Thymus (tissue), 11 donors: ENCODE measurements at regions not wholly inside any gene's neighbourhood (a gene's known extent, or its start where the extent isn't known, plus 50 kb on each side); places are given as distances from the start of the nearest gene placed in this dataset.

Source experiments
- DNase-seq, 9 donors: peaks; one replicate each; pipeline ENCODE4 v3.0.0-alpha.2; 2013; ENCODE audit warnings: low spot score in 9 of 9, low read depth in 6 of 9, missing footprints in 1 of 9
- H3K27ac ChIP-seq, 2 donors: one replicate each; pipeline ENCODE4 v1.5.1; 2013; ENCODE audit warnings: control low read depth in 1 of 2, low read depth in 1 of 2, low read length in 1 of 2, mild to moderate bottlenecking in 1 of 2, moderate library complexity in 1 of 2
- H3K27me3 ChIP-seq, 2 donors: one replicate each; pipeline ENCODE4 v1.5.1; 2013; ENCODE audit warnings: low read length in 1 of 2; ENCODE audit not compliant: control insufficient read depth in 2 of 2, insufficient read depth in 1 of 2
- H3K36me3 ChIP-seq, 2 donors: one replicate each; pipeline ENCODE4 v1.5.1; 2013; ENCODE audit warnings: low read length in 1 of 2, mild to moderate bottlenecking in 1 of 2, moderate library complexity in 1 of 2; ENCODE audit not compliant: control insufficient read depth in 2 of 2, insufficient read depth in 2 of 2
- H3K4me1 ChIP-seq, 2 donors: one replicate each; pipeline ENCODE4 v1.5.1; 2013; ENCODE audit warnings: low read length in 2 of 2; ENCODE audit not compliant: control insufficient read depth in 2 of 2, insufficient read depth in 2 of 2
- H3K4me3 ChIP-seq, 2 donors: one replicate each; pipeline ENCODE4 v1.5.1; 2013; ENCODE audit warnings: low read length in 2 of 2, control low read depth in 1 of 2, mild to moderate bottlenecking in 1 of 2
- H3K9me3 ChIP-seq, 2 donors: one replicate each; pipeline ENCODE4 v1.5.1; 2013; ENCODE audit warnings: low read length in 1 of 2, mild to moderate bottlenecking in 1 of 2; ENCODE audit not compliant: control insufficient read depth in 2 of 2, insufficient read depth in 1 of 2
- WGBS: extraction: QIAGEN DNeasy Blood & Tissue Kit; methylation state at CpG from one replicate; pipeline ENCODE4 v1.1.7; 2013; 5-methylcytosine and 5-hydroxymethylcytosine counted together
- donor health status: healthy.

DNA sequence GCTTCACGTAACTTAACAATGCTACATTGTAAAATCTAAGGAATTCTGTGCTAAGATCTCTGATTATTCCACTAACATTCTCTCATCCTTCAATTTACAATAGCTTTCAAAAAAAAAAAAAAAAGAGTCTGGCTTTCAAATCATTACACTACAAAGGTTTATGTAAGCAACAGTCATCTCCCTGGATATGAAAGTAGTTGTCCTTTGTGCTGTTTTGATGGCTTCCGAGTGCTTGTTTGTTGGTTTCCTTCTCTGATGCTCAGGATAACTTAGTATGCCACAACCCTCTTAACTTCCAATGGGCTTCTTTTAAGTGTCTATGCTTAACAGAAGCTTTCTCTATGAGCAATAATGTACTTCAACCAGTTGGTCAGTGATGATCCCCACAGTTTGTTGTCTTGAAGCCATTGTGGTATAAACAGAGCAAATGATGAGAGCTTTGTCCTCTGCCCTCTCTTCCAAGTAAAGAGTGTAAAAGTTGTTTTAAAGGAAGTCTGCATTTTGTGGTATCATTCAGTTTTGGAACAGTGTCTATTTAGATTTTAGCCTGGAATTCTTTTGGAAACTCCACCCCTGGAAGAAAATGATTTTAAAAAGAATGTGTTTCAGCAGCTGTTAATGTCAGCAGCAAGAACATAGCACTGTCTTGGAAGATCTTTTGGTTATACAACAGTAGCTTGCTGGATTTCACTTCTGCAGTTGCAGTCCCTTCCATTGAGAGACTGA is 396.1 kb upstream of the RGS6 start:
- no peak overlapping the region for H3K27ac ChIP-seq

DNA sequence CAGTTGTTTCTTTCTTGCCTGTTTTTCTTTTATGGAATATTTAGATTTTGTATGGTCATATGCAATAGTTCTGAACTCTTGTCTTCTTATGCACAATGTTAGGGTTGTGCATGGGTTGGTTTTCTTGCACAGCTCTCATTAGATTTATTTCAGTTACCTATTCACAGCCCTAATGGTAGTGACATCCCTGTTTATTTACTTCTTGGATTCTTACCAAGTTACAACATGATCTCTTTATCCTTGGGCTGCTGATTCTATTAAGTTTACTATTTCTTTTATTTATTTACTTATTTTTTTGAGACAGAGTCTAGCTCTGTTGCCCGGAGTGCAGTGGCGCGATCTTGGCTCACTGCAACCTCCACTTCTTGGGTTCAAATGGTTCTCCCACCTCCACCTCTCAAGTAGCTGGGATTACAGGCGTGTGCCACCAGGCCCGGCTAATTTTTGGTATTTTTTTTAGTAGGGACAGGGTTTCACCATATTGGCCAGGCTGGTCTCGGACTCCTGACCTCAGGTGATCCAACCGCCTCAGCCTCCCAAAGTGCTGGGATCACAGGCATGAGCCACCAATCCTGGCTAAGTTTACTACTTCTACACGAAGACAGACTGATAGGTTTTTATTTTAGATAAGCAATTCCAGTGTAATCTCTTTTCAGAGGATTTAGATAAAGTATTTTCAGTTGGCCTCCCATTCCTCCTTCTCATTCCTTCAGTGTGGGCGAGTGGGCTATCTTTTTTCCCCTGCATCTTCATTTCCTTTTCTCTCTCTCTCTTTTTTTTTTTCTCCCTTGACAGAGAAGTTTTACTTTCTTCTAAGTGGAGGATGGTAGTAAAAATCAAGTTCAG is 395.1 kb upstream of the RGS6 start:
- H3K4me1 ChIP-seq = no peaks in the 10 kb centered on the region
- no peak overlapping the region for H3K27ac ChIP-seq
- 96% methylated on average over 9 of the region's 9 CpGs for WGBS

More for the DNA sequence above, 396.1 kb upstream of the RGS6 start:
- no peaks in the 10 kb centered on the region for H3K27me3 ChIP-seq
- no peak overlapping the region for H3K4me3 ChIP-seq
- no peak for DNase-seq
- H3K36me3 ChIP-seq = no peaks in the 10 kb centered on the region
- H3K9me3 ChIP-seq = no peaks in the 10 kb centered on the region
- 94% methylated on average over 2 of the region's 2 CpGs for WGBS
- no peaks in the 10 kb centered on the region for H3K4me1 ChIP-seq

DNA sequence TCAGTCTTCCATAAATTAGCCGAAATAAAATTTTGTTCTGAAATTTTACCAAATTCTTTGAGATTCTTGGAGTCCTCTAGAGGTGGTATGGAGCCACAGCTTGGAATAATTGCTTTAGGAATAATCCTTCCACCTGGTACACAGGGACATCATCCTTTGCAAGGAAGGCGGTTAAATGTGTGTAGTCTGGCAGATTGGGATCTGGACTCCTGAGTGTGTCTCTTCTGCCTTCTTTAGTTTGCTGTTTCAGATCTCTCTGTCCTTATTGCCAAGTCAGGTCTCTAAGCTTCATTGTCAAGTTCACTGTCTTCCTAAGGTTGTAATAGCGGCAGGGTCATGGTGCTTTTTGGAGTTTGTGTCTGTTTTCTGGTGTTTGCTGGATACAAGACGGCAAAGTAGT is 393.9 kb upstream of the RGS6 start:
- H3K4me1 ChIP-seq = no peaks in the 10 kb centered on the region
- no peak overlapping the region for H3K4me3 ChIP-seq
- no peak overlapping the region for H3K27ac ChIP-seq
- no peaks in the 10 kb centered on the region for H3K36me3 ChIP-seq
- no peaks in the 10 kb centered on the region for H3K9me3 ChIP-seq
- H3K27me3 ChIP-seq = no peaks in the 10 kb centered on the region
- no peak for DNase-seq
- over 99% methylated on average over 4 of the region's 4 CpGs for whole genome bisulfite sequencing

More for the DNA sequence above, 395.1 kb upstream of the RGS6 start:
- no peaks in the 10 kb centered on the region for H3K27me3 ChIP-seq
- H3K36me3 ChIP-seq = no peaks in the 10 kb centered on the region
- no peak for DNase-seq
- no peaks in the 10 kb centered on the region for H3K9me3 ChIP-seq
- no peak overlapping the region for H3K4me3 ChIP-seq

DNA sequence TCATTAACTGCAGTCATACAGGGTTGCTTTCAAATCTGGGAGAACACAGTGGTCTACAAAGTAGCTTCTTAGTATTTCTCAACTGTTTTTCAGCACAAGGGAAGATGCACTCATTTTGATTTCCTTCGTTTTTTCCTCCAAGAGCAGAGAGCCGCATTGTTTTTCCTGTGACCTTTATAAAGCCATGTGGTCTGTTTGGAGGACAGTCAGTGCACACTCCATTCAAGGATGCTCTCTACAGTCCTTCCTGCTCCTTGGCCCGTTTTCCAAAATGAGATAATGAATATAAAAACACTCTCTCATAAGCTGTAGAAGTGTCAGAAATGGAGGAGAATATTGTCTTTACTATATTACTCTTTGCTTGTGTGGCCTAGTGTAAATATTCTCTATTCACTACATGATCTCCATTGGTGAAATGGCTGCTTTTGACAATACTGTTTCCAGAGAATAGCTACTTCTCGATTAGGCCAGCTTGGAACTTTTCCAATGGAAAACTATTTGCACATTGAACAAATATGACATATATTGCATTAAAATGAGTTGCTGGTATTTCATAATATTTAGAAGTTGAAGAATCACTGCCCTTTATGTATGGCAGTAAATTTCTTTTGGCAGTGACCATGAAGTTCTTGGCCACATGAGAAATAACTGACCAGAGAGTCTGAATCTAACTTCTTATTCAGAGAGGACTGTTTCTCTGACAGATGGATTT is 393.1 kb upstream of the RGS6 start:
- Histone ChIP-seq H3K9me3 (no peaks in the 10 kb centered on the region), H3K27ac (no peak overlapping the region), H3K36me3 (no peaks in the 10 kb centered on the region), H3K4me1 (no peaks in the 10 kb centered on the region), H3K27me3 (no peaks in the 10 kb centered on the region), H3K4me3 (no peak overlapping the region)
- no peak for DNase-seq
- 88% methylated on average over 4 of the region's 4 CpGs for WGBS

DNA sequence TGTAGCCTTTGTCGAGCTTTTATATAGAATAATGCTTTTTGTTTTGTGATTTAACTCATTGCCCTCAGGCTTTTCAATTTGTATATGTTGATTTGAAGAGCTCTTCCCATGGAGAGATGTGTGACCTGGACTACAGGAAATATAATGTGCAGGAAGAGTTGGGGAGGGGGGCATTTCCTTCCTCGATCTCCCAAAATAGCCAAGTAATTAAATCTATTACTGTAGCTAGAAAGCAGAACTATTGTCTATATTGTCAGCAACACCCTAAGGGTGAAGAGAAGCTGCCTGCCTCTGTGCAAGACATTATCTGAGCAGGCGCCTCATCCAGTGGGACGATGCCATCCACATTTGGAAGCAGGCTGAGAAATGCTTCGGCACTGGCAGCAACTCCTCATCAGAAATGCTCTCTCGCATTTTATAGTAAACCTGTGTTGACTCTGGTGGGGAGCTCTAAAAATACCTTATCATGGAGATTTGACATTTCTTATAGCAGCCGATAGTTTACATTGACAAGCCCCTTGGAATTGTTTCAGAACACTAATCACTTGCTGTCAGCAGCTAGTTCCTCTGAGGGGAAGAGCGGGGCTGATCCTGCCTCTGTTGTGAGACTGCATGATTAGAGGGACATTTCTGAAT is 392.5 kb upstream of the RGS6 start:
- no peak for DNase-seq
- no peak overlapping the region for H3K27ac ChIP-seq
- 78% methylated on average over 8 of the region's 8 CpGs for WGBS
- no peaks in the 10 kb centered on the region for H3K36me3 ChIP-seq
- no peaks in the 10 kb centered on the region for H3K4me1 ChIP-seq
- no peaks in the 10 kb centered on the region for H3K9me3 ChIP-seq
- H3K27me3 ChIP-seq = no peaks in the 10 kb centered on the region
- no peak overlapping the region for H3K4me3 ChIP-seq

DNA sequence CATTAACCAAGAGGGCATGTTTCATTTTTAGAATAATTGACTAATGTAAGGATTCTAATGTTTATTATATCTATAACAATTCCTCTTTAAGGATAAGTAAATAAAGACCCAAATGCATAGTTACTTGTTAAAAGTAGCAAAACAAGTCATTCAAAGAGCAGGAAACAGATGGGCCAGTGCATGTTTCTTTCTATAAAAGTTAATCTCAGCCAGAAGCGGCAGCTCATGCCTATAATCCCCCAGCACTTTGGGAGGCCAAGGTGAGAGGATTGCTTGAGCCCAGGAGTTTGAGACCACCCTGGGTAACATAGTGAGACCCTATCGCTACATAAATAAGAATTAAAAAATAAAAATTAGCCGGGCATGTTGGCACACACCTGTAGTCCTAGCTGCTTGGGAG is 391.0 kb upstream of the RGS6 start:
- H3K27ac ChIP-seq = no peak overlapping the region
- no peak for DNase-seq
- H3K4me3 ChIP-seq = no peak overlapping the region
- H3K27me3 ChIP-seq = no peaks in the 10 kb centered on the region
- no peaks in the 10 kb centered on the region for H3K9me3 ChIP-seq
- WGBS = 93% methylated on average over 3 of the region's 3 CpGs
- no peaks in the 10 kb centered on the region for H3K36me3 ChIP-seq
- H3K4me1 ChIP-seq = no peaks in the 10 kb centered on the region

DNA sequence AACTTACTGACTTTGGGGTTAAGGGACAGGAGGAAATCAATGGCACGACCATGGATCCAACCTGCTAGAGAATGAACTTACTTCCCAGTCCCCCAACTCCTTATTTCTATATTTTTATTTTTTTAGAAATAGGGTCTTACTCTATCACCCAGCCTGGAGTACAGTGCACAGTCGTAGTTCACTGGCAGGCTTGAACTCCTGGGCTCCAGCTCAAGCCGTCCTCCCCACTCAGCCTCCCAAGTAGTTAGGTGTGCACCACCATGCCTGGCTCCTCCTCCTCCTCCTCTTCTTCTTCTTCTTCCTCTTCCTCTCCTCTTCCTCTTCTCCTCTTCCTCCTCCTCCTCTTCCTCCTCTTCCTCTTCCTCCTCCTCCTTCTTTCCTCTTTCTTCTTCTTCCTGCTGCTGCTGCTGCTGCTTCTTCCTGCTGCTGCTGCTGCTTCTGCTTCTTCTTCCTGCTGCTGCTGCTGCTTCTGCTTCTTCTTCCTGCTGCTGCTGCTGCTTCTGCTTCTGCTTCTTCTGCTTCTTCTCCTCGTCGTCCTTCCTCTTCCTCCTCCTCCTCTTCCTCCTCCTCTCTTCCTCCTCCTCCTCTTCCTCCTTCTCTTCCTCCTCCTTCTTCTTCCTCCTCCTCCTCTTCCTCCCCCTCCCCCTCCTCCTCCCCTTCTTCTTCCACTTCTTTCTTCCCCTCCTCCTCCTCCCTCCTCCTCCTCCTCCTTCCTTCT is 390.1 kb upstream of the RGS6 start:
- 80% methylated on average over 5 of the region's 5 CpGs for WGBS
- H3K4me1 ChIP-seq = no peaks in the 10 kb centered on the region
- no peaks in the 10 kb centered on the region for H3K27me3 ChIP-seq
- H3K36me3 ChIP-seq = no peaks in the 10 kb centered on the region
- no peak overlapping the region for H3K4me3 ChIP-seq
- DNase-seq = no peak
- no peak overlapping the region for H3K27ac ChIP-seq
- no peaks in the 10 kb centered on the region for H3K9me3 ChIP-seq

DNA sequence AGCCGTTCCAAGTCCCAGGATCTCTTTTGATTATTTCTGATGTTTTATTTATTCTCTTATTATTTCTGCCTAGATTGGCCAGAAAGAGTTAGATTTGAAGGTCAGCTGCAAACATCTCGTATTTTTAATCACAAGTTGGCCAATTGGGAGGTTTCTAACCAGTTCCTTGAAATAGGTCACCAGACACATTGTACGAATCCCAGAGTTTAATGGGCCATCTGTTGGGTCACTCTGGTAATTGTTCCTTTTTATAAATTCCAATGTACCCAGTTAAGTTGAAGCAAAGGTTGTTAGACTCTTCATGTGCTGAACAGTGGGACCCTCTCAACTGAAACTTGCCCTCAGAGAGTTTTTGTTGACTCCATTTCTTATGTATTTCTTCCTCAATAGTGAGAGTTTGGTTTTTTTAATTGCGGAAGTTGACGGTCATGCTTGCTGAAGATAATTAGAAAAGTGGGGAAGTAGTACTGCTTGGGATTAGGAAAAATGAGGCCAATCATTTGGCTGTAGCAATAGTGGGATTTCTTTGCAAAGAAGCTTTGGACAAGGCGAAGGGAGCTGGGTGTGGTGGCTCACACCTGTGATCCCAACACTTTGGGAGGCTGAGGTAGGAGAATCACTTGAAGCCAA is 382.7 kb upstream of the RGS6 start:
- 97% methylated on average over 6 of the region's 6 CpGs for WGBS
- no peak for DNase-seq
- Histone ChIP-seq H3K4me1 (peaks cover 0 to 6% of the 10 kb centered on the region in 2 donors), H3K9me3 (no peaks in the 10 kb centered on the region), H3K36me3 (no peaks in the 10 kb centered on the region), H3K4me3 (no peak overlapping the region), H3K27ac (no peak overlapping the region), H3K27me3 (no peaks in the 10 kb centered on the region)
